Liver (tissue), 3 donors: ENCODE measurements at regions not wholly inside any gene's neighbourhood (a gene's known extent, or its start where the extent isn't known, plus 50 kb on each side); places are given as distances from the start of the nearest gene placed in this dataset.

Experiments used
- GABPA ChIP-seq, 2 donors: IDR thresholded peaks in 1 of 2; conservative IDR thresholded peaks in 1 of 2; 2 replicates each; pipeline ENCODE4 v1.6.1; 2016; ENCODE audit warnings: antibody characterized with exemption in 2 of 2, mild to moderate bottlenecking in 1 of 2, moderate library complexity in 1 of 2
- HNF4A ChIP-seq, 2 donors: conservative IDR thresholded peaks; 2 replicates each; pipeline ENCODE4 v1.6.1; 2016; ENCODE audit warnings: antibody characterized with exemption in 2 of 2, mild to moderate bottlenecking in 2 of 2
- JUND ChIP-seq, 2 donors: IDR thresholded peaks; 2 replicates each; pipeline ENCODE4 v1.6.1; 2016; ENCODE audit warnings: antibody characterized with exemption in 2 of 2
- NR2F2 ChIP-seq: IDR thresholded peaks from 2 replicates; pipeline ENCODE4 v1.6.1; 2016; ENCODE audit warnings: antibody characterized with exemption
- SP1 ChIP-seq: IDR thresholded peaks from 2 replicates; pipeline ENCODE4 v1.6.1; 2018; ENCODE audit warnings: antibody characterized with exemption, mild to moderate bottlenecking
- YY1 ChIP-seq: IDR thresholded peaks from 2 replicates; pipeline ENCODE4 v1.6.1; 2016; ENCODE audit warnings: antibody characterized with exemption, mild to moderate bottlenecking
- TF ChIP-seq, protein P1 (sequence below): fragments of 150-350 bp; IDR thresholded peaks from 2 replicates; pipeline ENCODE4 v1.5.1; 2017; ENCODE audit warnings: improper control_type of control experiment, low read depth, low read length; ENCODE audit not compliant: missing input control
- TF ChIP-seq, protein P2 (sequence below): IDR thresholded peaks from 2 replicates; pipeline ENCODE4 v1.6.1; 2016; ENCODE audit warnings: antibody characterized with exemption
- donor health status: healthy.
- donor health status: healthy.

- TF ChIP-seq, protein P1, sequence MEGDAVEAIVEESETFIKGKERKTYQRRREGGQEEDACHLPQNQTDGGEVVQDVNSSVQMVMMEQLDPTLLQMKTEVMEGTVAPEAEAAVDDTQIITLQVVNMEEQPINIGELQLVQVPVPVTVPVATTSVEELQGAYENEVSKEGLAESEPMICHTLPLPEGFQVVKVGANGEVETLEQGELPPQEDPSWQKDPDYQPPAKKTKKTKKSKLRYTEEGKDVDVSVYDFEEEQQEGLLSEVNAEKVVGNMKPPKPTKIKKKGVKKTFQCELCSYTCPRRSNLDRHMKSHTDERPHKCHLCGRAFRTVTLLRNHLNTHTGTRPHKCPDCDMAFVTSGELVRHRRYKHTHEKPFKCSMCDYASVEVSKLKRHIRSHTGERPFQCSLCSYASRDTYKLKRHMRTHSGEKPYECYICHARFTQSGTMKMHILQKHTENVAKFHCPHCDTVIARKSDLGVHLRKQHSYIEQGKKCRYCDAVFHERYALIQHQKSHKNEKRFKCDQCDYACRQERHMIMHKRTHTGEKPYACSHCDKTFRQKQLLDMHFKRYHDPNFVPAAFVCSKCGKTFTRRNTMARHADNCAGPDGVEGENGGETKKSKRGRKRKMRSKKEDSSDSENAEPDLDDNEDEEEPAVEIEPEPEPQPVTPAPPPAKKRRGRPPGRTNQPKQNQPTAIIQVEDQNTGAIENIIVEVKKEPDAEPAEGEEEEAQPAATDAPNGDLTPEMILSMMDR, result no peak
- no peak for TF ChIP-seq YY1
- TF ChIP-seq, protein P2, sequence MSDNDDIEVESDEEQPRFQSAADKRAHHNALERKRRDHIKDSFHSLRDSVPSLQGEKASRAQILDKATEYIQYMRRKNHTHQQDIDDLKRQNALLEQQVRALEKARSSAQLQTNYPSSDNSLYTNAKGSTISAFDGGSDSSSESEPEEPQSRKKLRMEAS, result no peak
- no peak for TF ChIP-seq NR2F2
- no peak for TF ChIP-seq JUND (IDR thresholded peaks at IDR 0.05)
- TF ChIP-seq SP1, result no peak
- TF ChIP-seq GABPA (IDR thresholded peaks at IDR 0.05 in 1 of 2, conservative IDR thresholded peaks at IDR 0.05 in 1 of 2), result no peak
- no peak for TF ChIP-seq HNF4A (conservative IDR thresholded peaks at IDR 0.05)
Measured at GRCh38 chr12:107148107-107148506, 54.8 kb upstream of the CRY1 start.
